ENCODE measurements at regions not wholly inside any gene's neighbourhood (a gene's known extent, or its start where the extent isn't known, plus 50 kb on each side); places are given as distances from the start of the nearest gene placed in this dataset.

GRCh38 chr11:39021539-39021938 lies 2423.5 kb upstream of the RAG2 start:
- no peak for DNase-seq (ENCODE audit: low read depth in 1 of 2, low spot score in 1 of 2)
- Histone ChIP-seq H3K4me3 (replicated peaks; ENCODE audit: insufficient read depth, low read length) (no peak overlapping the region), H3K27ac (replicated peaks) (no peak overlapping the region), H3K27me3 (ENCODE audit: insufficient read depth, poor library complexity, severe bottlenecking) (no peaks in the 10 kb centered on the region)
- TF ChIP-seq GABPA (IDR thresholded peaks at IDR 0.05; ENCODE audit: low read depth) = no peak
- no peak for TF ChIP-seq CTCF (IDR thresholded peaks at IDR 0.05; ENCODE audit: insufficient read depth, low read length)
- no peak for TF ChIP-seq POLR2AphosphoS5 (IDR thresholded peaks at IDR 0.05; ENCODE audit: low read depth)
- TF ChIP-seq REST (IDR thresholded peaks at IDR 0.05; ENCODE audit: insufficient replicate concordance, low read depth) = no peak
- no peak for TF ChIP-seq SPI1 (IDR thresholded peaks at IDR 0.05; ENCODE audit: borderline replicate concordance, low read depth)

- TF ChIP-seq SPI1 (IDR thresholded peaks at IDR 0.05; ENCODE audit: borderline replicate concordance, low read depth) = no peak
- no peak for TF ChIP-seq REST (IDR thresholded peaks at IDR 0.05; ENCODE audit: insufficient replicate concordance, low read depth)
- no peak for TF ChIP-seq CTCF (IDR thresholded peaks at IDR 0.05; ENCODE audit: insufficient read depth, low read length)
- no peak for TF ChIP-seq POLR2AphosphoS5 (IDR thresholded peaks at IDR 0.05; ENCODE audit: low read depth)
- no peak overlapping the region for H3K4me3 ChIP-seq (replicated peaks; ENCODE audit: insufficient read depth, low read length)
Observed at GRCh38 chr11:39011797-39012196, 2413.8 kb upstream of the RAG2 start.

GRCh38 chr11:38990841-38991240 lies 2392.8 kb upstream of the RAG2 start:
- TF ChIP-seq GABPA (IDR thresholded peaks at IDR 0.05; ENCODE audit: low read depth) (no peak), SPI1 (IDR thresholded peaks at IDR 0.05; ENCODE audit: borderline replicate concordance, low read depth) (no peak), CTCF (IDR thresholded peaks at IDR 0.05; ENCODE audit: insufficient read depth, low read length) (no peak), POLR2AphosphoS5 (IDR thresholded peaks at IDR 0.05; ENCODE audit: low read depth) (no peak), REST (IDR thresholded peaks at IDR 0.05; ENCODE audit: insufficient replicate concordance, low read depth) (no peak)
- Histone ChIP-seq H3K27ac (replicated peaks) (no peak overlapping the region), H3K27me3 (ENCODE audit: insufficient read depth, poor library complexity, severe bottlenecking) (no peaks in the 10 kb centered on the region), H3K4me3 (replicated peaks; ENCODE audit: insufficient read depth, low read length) (no peak overlapping the region)
- no peak for DNase-seq (ENCODE audit: low read depth in 1 of 2, low spot score in 1 of 2)

More at GRCh38 chr11:39011797-39012196, 2413.8 kb upstream of the RAG2 start:
- Histone ChIP-seq H3K27me3 (ENCODE audit: insufficient read depth, poor library complexity, severe bottlenecking) (no peaks in the 10 kb centered on the region), H3K27ac (replicated peaks) (no peak overlapping the region)
- DNase-seq (ENCODE audit: low read depth in 1 of 2, low spot score in 1 of 2) = no peak

Data from HL-60 (cell line).